Hepatocyte (in vitro differentiated cells): ENCODE measurements at regions not wholly inside any gene's neighbourhood (a gene's known extent, or its start where the extent isn't known, plus 50 kb on each side); places are given as distances from the start of the nearest gene placed in this dataset.

Experiments used
- EZH2 ChIP-seq: fragments of 200-600 bp; sonication (generic); IDR thresholded peaks from 2 replicates; pipeline ENCODE4 v1.6.1; 2016; ENCODE audit warnings: antibody characterized with exemption, mild to moderate bottlenecking, borderline replicate concordance
- TF ChIP-seq, protein P1 (sequence below): fragments of 200-600 bp; sonication (generic); IDR thresholded peaks from 2 replicates; pipeline ENCODE4 v1.5.1; 2016; ENCODE audit warnings: antibody characterized with exemption, mild to moderate bottlenecking; ENCODE audit not compliant: poor library complexity

DNA sequence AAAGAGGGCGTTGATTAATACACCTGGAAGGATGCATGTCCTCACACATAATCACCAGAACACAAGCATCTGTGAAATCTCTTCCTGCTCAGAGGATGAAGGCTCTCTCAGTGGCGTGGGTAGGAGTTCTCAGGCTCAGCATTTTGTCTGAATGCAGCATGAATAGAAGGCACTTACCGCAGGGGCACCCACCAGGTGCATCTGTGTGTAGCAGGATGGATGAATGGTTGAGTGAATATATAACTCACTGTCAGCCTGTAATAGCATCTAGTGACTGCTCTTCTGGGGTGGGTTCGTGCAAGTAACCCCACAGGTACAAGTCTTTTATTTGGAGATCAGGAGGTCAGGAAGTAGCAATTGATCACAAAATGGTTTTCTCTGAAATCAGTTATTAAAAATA lies 143.0 kb downstream of the SQOR start:
- TF ChIP-seq, protein P1, sequence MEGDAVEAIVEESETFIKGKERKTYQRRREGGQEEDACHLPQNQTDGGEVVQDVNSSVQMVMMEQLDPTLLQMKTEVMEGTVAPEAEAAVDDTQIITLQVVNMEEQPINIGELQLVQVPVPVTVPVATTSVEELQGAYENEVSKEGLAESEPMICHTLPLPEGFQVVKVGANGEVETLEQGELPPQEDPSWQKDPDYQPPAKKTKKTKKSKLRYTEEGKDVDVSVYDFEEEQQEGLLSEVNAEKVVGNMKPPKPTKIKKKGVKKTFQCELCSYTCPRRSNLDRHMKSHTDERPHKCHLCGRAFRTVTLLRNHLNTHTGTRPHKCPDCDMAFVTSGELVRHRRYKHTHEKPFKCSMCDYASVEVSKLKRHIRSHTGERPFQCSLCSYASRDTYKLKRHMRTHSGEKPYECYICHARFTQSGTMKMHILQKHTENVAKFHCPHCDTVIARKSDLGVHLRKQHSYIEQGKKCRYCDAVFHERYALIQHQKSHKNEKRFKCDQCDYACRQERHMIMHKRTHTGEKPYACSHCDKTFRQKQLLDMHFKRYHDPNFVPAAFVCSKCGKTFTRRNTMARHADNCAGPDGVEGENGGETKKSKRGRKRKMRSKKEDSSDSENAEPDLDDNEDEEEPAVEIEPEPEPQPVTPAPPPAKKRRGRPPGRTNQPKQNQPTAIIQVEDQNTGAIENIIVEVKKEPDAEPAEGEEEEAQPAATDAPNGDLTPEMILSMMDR = no peak
- no peak for TF ChIP-seq EZH2
